ENCODE measurements at regions not wholly inside any gene's neighbourhood (a gene's known extent, or its start where the extent isn't known, plus 50 kb on each side); places are given as distances from the start of the nearest gene placed in this dataset.

DNA sequence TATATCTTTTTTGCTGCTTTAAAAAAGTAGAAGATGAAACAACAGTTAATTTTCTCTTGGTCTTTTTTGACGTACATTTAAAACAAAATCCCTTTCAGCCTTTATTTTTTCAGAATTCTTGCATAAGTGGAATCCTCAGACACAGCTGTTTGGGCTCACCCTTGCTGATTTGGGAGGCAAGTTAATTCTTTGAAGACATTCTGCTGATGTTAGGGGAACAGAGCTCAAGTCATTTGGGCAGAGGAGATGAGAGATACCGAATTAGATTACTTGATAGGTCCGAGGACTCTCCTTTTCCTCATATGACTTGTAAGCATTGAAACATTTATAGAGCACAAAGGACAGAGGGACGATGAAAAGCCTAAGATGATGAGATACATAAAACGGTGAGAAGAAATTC is 567.9 kb upstream of the CITED2 start:
- TF ChIP-seq, protein P1, sequence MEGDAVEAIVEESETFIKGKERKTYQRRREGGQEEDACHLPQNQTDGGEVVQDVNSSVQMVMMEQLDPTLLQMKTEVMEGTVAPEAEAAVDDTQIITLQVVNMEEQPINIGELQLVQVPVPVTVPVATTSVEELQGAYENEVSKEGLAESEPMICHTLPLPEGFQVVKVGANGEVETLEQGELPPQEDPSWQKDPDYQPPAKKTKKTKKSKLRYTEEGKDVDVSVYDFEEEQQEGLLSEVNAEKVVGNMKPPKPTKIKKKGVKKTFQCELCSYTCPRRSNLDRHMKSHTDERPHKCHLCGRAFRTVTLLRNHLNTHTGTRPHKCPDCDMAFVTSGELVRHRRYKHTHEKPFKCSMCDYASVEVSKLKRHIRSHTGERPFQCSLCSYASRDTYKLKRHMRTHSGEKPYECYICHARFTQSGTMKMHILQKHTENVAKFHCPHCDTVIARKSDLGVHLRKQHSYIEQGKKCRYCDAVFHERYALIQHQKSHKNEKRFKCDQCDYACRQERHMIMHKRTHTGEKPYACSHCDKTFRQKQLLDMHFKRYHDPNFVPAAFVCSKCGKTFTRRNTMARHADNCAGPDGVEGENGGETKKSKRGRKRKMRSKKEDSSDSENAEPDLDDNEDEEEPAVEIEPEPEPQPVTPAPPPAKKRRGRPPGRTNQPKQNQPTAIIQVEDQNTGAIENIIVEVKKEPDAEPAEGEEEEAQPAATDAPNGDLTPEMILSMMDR (IDR thresholded peaks at IDR 0.05): no peak
- no peak for TF ChIP-seq POLR2A (IDR thresholded peaks at IDR 0.05)
- H3K27me3 ChIP-seq: no peaks in the 10 kb centered on the region
- WGBS, 2 donors: 73 to 87% methylated on average over 5 of the region's 5 CpGs
- H3K27ac ChIP-seq: no peak overlapping the region
- no peaks in the 10 kb centered on the region for H3K9me3 ChIP-seq
- no peak for DNase-seq
- intact Hi-C loops (cut with DNase I): no loop called here
- H3K4me3 ChIP-seq: no peak overlapping the region
- no peaks in the 10 kb centered on the region for H3K36me3 ChIP-seq
- H3K4me1 ChIP-seq: peaks cover 0 to 5% (median 0%) of the 10 kb centered on the region in 3 donors

DNA sequence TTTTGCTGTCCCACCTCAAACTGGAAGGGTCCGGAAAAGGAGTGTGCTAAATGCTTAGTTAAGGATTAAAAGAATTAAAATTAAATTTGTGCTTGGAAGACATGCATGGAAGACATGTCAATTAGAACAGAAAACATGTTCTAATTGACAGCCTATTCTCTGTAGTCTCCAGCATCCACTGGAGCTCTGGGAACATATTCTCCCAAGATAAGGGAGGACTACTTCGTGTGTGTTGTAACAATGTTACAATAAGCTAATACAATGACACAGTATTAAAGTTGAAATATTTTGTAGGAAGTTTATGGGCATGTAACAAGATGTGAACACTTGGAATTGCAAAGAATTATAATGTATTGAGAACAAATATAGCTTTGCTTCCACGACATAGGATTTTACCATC is 567.4 kb upstream of the CITED2 start:
- H3K27me3 ChIP-seq: no peaks in the 10 kb centered on the region
- no peak overlapping the region for H3K27ac ChIP-seq
- H3K9me3 ChIP-seq: no peaks in the 10 kb centered on the region
- H3K36me3 ChIP-seq: no peaks in the 10 kb centered on the region
- DNase-seq: no peak
- intact Hi-C loops (cut with DNase I): no loop called here
- no peak overlapping the region for H3K4me3 ChIP-seq
- H3K4me1 ChIP-seq: peaks cover 0 to 5% (median 0%) of the 10 kb centered on the region in 3 donors
- 18 to 76% methylated on average over 3 of the region's 3 CpGs for WGBS, 2 donors
- no peak for TF ChIP-seq POLR2A (IDR thresholded peaks at IDR 0.05)
- TF ChIP-seq, protein P1 (IDR thresholded peaks at IDR 0.05): no peak

DNA sequence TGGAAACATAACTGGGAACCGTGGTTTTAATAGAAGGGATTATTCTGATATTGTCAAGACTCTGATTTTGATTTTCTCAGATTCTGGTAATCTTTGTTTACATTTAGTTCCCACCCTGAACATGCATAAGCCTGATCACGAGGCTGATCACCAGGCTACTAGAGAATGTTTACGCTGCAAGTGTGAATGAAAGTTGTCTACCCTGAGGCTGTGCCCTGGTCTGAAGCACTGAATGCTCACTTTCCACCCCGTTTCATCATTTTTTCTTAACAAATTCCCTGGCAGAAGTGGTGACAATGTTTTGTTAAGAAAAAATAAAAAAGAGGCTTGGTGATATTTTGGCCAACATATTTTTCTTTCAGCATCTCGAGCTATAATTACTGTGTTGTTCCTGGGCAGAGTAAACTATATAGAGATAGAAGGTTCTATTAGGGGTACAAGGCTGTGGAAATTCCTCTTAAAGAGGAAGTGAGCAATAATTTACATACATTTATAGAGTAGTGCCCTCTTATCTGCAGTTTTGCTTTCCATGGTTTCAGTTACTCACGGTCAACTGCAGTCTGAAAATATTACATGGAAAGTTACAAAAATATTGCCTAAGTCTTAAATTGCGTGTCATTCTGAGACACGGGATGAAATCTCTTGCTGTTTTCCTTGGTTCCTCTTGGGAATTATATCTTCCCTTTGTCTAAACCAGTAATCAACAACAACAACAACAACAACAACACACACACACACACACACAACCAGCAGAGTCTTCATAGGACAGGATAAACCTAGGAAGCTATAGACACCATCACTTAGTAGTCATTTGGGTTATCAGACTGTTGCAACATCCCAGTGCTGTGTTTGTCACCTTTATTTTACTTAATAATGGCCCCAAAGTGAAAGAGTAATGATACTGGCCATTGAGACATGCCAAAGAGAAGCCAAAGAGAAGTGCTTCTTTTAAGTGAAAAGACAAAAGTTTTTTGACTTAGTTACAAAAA is 566.6 kb upstream of the CITED2 start:
- peaks cover 0 to 5% (median 0%) of the 10 kb centered on the region in 3 donors for H3K4me1 ChIP-seq
- no peaks in the 10 kb centered on the region for H3K36me3 ChIP-seq
- no peak overlapping the region for H3K27ac ChIP-seq
- 42 to 54% methylated on average over 8 of the region's 8 CpGs for WGBS, 2 donors
- H3K9me3 ChIP-seq: no peaks in the 10 kb centered on the region
- TF ChIP-seq, protein P1 (IDR thresholded peaks at IDR 0.05): no peak
- no peak for TF ChIP-seq POLR2A (IDR thresholded peaks at IDR 0.05)
- intact Hi-C loops (cut with DNase I): no loop called here
- H3K27me3 ChIP-seq: no peaks in the 10 kb centered on the region
- DNase-seq: no peak
- H3K4me3 ChIP-seq: no peak overlapping the region

DNA sequence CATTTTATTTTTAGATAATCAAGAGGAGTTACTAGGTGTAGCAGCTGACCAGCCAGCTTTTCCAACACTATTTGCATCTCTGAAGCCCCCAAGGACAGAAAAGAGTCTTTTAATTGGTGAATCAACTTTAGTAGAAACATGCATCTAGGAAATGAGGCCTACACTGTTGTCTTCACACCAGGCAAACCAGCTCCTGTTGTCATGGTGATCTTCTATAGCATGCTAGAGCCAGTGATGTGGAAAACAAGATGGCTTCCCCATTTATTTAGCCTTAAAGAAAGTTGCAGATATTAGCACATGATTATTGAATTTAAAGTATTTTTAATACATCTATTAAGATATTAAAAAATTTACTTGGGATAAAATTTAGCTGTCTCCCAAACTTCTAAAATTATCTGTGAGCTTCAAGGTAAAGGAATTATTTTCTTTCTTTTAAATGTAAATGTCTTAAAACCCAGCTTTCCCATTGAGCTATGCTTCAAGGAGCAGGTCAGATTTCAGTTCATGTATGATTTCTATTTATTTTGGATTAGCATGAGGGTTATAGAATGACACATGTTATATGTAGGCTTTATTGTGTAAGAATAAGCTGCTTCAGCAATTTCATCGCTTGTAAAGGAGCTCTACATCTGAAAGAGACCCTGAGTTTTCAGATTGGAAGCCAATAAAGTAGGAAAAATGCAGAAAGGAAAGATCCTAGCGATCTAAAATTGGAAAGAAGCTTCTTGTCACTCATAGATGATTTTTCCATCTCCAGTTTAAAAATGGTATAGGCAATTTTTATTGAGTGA is 564.9 kb upstream of the CITED2 start:
- H3K27me3 ChIP-seq: no peaks in the 10 kb centered on the region
- no peak overlapping the region for H3K27ac ChIP-seq
- peaks cover 0 to 5% (median 0%) of the 10 kb centered on the region in 3 donors for H3K4me1 ChIP-seq
- TF ChIP-seq, protein P1 (IDR thresholded peaks at IDR 0.05): no peak
- TF ChIP-seq POLR2A (IDR thresholded peaks at IDR 0.05): no peak
- 80 to 83% methylated on average over 2 of the region's 2 CpGs for WGBS, 2 donors
- intact Hi-C loops (cut with DNase I): no loop called here
- H3K36me3 ChIP-seq: no peaks in the 10 kb centered on the region
- DNase-seq: no peak
- H3K9me3 ChIP-seq: no peaks in the 10 kb centered on the region
- no peak overlapping the region for H3K4me3 ChIP-seq

DNA sequence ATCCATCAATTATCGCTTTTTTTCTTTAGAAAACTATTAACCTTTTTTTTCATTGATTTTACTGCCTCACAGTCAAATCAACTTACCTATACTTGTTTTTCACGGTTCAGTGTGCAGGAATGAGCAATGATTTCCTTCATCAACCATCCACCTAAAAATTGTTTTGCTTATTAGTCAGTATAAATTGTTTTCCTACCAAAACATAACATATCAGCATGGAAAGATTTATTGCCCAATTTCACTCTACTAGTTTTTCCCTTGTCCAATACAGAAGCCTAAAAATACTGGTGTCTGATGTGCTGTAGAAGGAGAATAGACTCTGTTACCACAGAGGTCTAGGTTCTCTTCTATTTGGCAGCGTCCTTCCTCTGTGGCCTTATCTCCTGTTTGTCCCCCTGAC is 558.2 kb upstream of the CITED2 start:
- Histone ChIP-seq H3K4me3 (no peak overlapping the region), H3K27ac (no peak overlapping the region), H3K4me1 (no peaks in the 10 kb centered on the region), H3K9me3 (no peaks in the 10 kb centered on the region), H3K27me3 (no peaks in the 10 kb centered on the region), H3K36me3 (no peaks in the 10 kb centered on the region)
- 77 to 84% methylated on average over 3 of the region's 3 CpGs for whole genome bisulfite sequencing, 2 donors
- no peak for DNase-seq
- intact Hi-C loops (cut with DNase I): no loop called here
- TF ChIP-seq POLR2A (IDR thresholded peaks at IDR 0.05): no peak
- TF ChIP-seq, protein P1 (IDR thresholded peaks at IDR 0.05): no peak
